Sigmoid colon (tissue), 6 donors: ENCODE measurements at regions not wholly inside any gene's neighbourhood (a gene's known extent, or its start where the extent isn't known, plus 50 kb on each side); places are given as distances from the start of the nearest gene placed in this dataset.
A peak's percentile ranks its signal among the peaks of the same experiment; 100 is the strongest.

Experiments
- DNase-seq: peaks from one replicate; pipeline ENCODE4 v3.0.0-alpha.2; 2019
- H3K27ac ChIP-seq, 4 donors: fragments of 200-600 bp; sonication (generic); one replicate each; pipeline ENCODE4 v1.5.1; 2016 to 2019; ENCODE audit warnings: mild to moderate bottlenecking in 1 of 4
- H3K27me3 ChIP-seq, 3 donors: fragments of 200-600 bp; sonication (generic); one replicate each; pipeline ENCODE4 v1.5.1; 2019; ENCODE audit warnings: mild to moderate bottlenecking in 1 of 3
- H3K36me3 ChIP-seq, 4 donors: fragments of 200-600 bp; sonication (generic); one replicate each; pipeline ENCODE4 v1.5.1; 2016 to 2019
- H3K4me1 ChIP-seq, 4 donors: fragments of 200-600 bp; sonication (generic); one replicate each; pipeline ENCODE4 v1.5.1; 2017 to 2019
- H3K4me3 ChIP-seq, 4 donors: fragments of 200-600 bp; sonication (generic); one replicate each; pipeline ENCODE4 v1.5.1; 2017 to 2019; ENCODE audit warnings: mild to moderate bottlenecking in 2 of 4, moderate library complexity in 1 of 4
- H3K9me3 ChIP-seq, 4 donors: fragments of 200-600 bp in 3 of 4; sonication (generic) in 3 of 4; one replicate each; pipeline versions ENCODE4 v1.5.1 to v1.6.1; 2013 to 2019
- CTCF ChIP-seq, 4 experiments: fragments of 450-650 bp in 3 of 4; fragments of 200-600 bp in 1 of 4; IDR thresholded peaks; one replicate each; pipeline ENCODE4 v1.5.1; 2016 to 2019; ENCODE audit warnings: antibody characterized with exemption in 4 of 4, mild to moderate bottlenecking in 3 of 4, moderate library complexity in 2 of 4
- EP300 ChIP-seq, 4 donors: sonication (generic); formaldehyde crosslinking; IDR thresholded peaks; one replicate each; pipeline ENCODE4 v1.6.1; 2017; ENCODE audit warnings: antibody characterized with exemption in 4 of 4
- POLR2A ChIP-seq, 2 donors: fragments of 450-650 bp; IDR thresholded peaks; one replicate each; pipeline ENCODE4 v1.6.1; 2016; ENCODE audit warnings: antibody characterized with exemption in 2 of 2, mild to moderate bottlenecking in 2 of 2, moderate library complexity in 2 of 2
- POLR2AphosphoS5 ChIP-seq, 4 donors: sonication (generic); formaldehyde crosslinking; IDR thresholded peaks; one replicate each; pipeline ENCODE4 v1.6.1; 2017; ENCODE audit warnings: antibody characterized with exemption in 4 of 4
- WGBS, 2 donors: extraction: QIAGEN DNeasy Blood & Tissue Kit; methylation state at CpG; one replicate each; pipeline ENCODE4 v1.1.7; 2013; 5-methylcytosine and 5-hydroxymethylcytosine counted together
- intact Hi-C: fragments of 100-400 bp; cut with DNase I; formaldehyde crosslinking; loops from one replicate; pipeline ENCODE4 v1.15.1; 2023
- donor health status: healthy with polysubstance abuse.
- donor health status: healthy.

GRCh38 chr9:75609401-75609800 lies 281.1 kb upstream of the PCSK5 start:
- no peaks in the 10 kb centered on the region for H3K4me1 ChIP-seq
- intact Hi-C loops = no loop called here
- TF ChIP-seq CTCF (IDR thresholded peaks at IDR 0.05) = no peak
- TF ChIP-seq POLR2AphosphoS5 (IDR thresholded peaks at IDR 0.05) = no peak
- no peak for TF ChIP-seq EP300 (IDR thresholded peaks at IDR 0.05)
- no peak for TF ChIP-seq POLR2A (IDR thresholded peaks at IDR 0.05)
- no peaks in the 10 kb centered on the region for H3K36me3 ChIP-seq
- no peaks in the 10 kb centered on the region for H3K27me3 ChIP-seq
- H3K27ac ChIP-seq = no peak overlapping the region
- H3K4me3 ChIP-seq = no peak overlapping the region
- no peak for DNase-seq
- H3K9me3 ChIP-seq = no peaks in the 10 kb centered on the region

GRCh38 chr9:75610246-75610645 lies 280.2 kb upstream of the PCSK5 start:
- 63 to 85% methylated on average over 1 of the region's 1 CpG for WGBS, 2 donors
- no peak overlapping the region for H3K27ac ChIP-seq
- intact Hi-C loops = no loop called here

DNA sequence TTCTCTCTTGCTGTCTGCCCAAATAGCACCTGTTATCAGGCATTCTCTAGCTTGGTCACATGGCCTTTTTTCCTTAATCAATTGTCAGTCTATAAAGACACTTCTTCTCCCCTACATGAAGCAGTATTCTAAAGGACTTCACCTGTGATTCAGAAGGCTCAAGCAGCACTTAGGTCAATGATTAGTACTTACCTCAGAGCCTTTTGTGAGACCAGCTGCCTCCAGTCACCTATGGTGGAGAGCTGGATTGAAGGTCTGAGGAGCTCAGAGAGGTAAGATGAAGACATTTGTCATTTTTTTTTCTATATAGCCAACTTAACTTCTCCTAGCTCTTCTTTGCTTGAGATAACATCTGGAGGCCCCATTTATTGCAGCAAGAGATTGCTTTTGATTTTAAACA lies 278.3 kb upstream of the PCSK5 start:
- intact Hi-C loops = no loop called here
- no peaks in the 10 kb centered on the region for H3K9me3 ChIP-seq
- no peaks in the 10 kb centered on the region for H3K4me1 ChIP-seq
- no peaks in the 10 kb centered on the region for H3K36me3 ChIP-seq
- no peak for DNase-seq
- no peak overlapping the region for H3K4me3 ChIP-seq
- no peak overlapping the region for H3K27ac ChIP-seq
- H3K27me3 ChIP-seq = no peaks in the 10 kb centered on the region
- TF ChIP-seq POLR2A (IDR thresholded peaks at IDR 0.05) = no peak
- no peak for TF ChIP-seq POLR2AphosphoS5 (IDR thresholded peaks at IDR 0.05)
- no peak for TF ChIP-seq EP300 (IDR thresholded peaks at IDR 0.05)

More at GRCh38 chr9:75610246-75610645, 280.2 kb upstream of the PCSK5 start:
- no peak for DNase-seq
- Histone ChIP-seq H3K27me3 (no peaks in the 10 kb centered on the region), H3K4me1 (no peaks in the 10 kb centered on the region), H3K36me3 (no peaks in the 10 kb centered on the region), H3K9me3 (no peaks in the 10 kb centered on the region), H3K4me3 (no peak overlapping the region)
- no peak for TF ChIP-seq EP300 (IDR thresholded peaks at IDR 0.05)
- no peak for TF ChIP-seq POLR2AphosphoS5 (IDR thresholded peaks at IDR 0.05)
- TF ChIP-seq CTCF (IDR thresholded peaks at IDR 0.05) = no peak
- no peak for TF ChIP-seq POLR2A (IDR thresholded peaks at IDR 0.05)

- no peak overlapping the region for H3K4me3 ChIP-seq
- H3K4me1 ChIP-seq = no peaks in the 10 kb centered on the region
- no peak for DNase-seq
- WGBS, 2 donors = 49 to 55% methylated on average over 3 of the region's 3 CpGs
- intact Hi-C loops = no loop called here
- H3K27me3 ChIP-seq = no peaks in the 10 kb centered on the region
- peak overlapping the region in 1 of 4 donors; percentile 4 for H3K27ac ChIP-seq
- no peaks in the 10 kb centered on the region for H3K36me3 ChIP-seq
- TF ChIP-seq POLR2A (IDR thresholded peaks at IDR 0.05) (no peak), POLR2AphosphoS5 (IDR thresholded peaks at IDR 0.05) (no peak), EP300 (IDR thresholded peaks at IDR 0.05) (no peak), CTCF (IDR thresholded peaks at IDR 0.05) (no peak)
- no peaks in the 10 kb centered on the region for H3K9me3 ChIP-seq
Observed at GRCh38 chr9:75612754-75613153, 277.7 kb upstream of the PCSK5 start.

DNA sequence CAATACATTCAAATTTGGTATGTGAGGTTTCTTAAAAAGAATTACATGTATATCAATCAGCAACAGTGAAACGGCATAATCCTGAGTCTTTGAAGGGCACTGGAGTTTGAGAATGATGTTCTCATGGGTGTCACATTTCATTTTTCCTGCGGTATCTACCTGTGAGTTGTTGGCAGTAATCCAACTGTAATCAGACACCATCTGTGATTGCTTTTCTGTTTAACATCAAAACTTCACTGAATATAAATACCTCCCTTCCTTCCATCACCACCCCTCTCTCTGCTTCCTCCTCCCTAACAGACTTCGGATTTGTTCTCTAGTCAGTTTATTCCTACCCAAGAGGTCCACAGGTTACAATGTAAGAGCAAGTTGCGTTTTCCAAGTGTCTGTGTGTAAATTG lies 275.2 kb upstream of the PCSK5 start:
- Histone ChIP-seq H3K27me3 (no peaks in the 10 kb centered on the region), H3K9me3 (no peaks in the 10 kb centered on the region), H3K4me3 (no peak overlapping the region), H3K36me3 (no peaks in the 10 kb centered on the region), H3K4me1 (no peaks in the 10 kb centered on the region), H3K27ac (no peak overlapping the region)
- TF ChIP-seq POLR2A (IDR thresholded peaks at IDR 0.05) (no peak), EP300 (IDR thresholded peaks at IDR 0.05) (no peak), CTCF (IDR thresholded peaks at IDR 0.05) (no peak), POLR2AphosphoS5 (IDR thresholded peaks at IDR 0.05) (no peak)
- DNase-seq = no peak
- intact Hi-C loops = no loop called here
- WGBS, 2 donors = 4 to 47% methylated on average over 4 of the region's 4 CpGs
